ENCODE measurements at regions not wholly inside any gene's neighbourhood (a gene's known extent, or its start where the extent isn't known, plus 50 kb on each side); places are given as distances from the start of the nearest gene placed in this dataset.

- no peak for DNase-seq (ENCODE audit: low read depth)
- no peak for TF ChIP-seq CTCF (IDR thresholded peaks at IDR 0.05; ENCODE audit: control insufficient read depth, insufficient read depth, low read depth, low read length, missing control alignments)
- no peak overlapping the region for H3K4me3 ChIP-seq (ENCODE audit: control insufficient read depth, low read depth, low read length)
These were observed 578.7 kb upstream of the ZNF462 start for GRCh38 chr9:106284296-106284695.

GRCh38 chr9:106286249-106286648, 576.7 kb upstream of the ZNF462 start:
- DNase-seq (ENCODE audit: low read depth), result no peak
- TF ChIP-seq CTCF (IDR thresholded peaks at IDR 0.05; ENCODE audit: control insufficient read depth, insufficient read depth, low read depth, low read length, missing control alignments), result no peak
- H3K4me3 ChIP-seq (ENCODE audit: control insufficient read depth, low read depth, low read length), result no peak overlapping the region

- TF ChIP-seq CTCF (IDR thresholded peaks at IDR 0.05; ENCODE audit: control insufficient read depth, insufficient read depth, low read depth, low read length, missing control alignments), result no peak
- DNase-seq (ENCODE audit: low read depth), result no peak
- H3K4me3 ChIP-seq (ENCODE audit: control insufficient read depth, low read depth, low read length), result no peak overlapping the region
These were observed 575.8 kb upstream of the ZNF462 start for GRCh38 chr9:106287091-106287631.

DNA sequence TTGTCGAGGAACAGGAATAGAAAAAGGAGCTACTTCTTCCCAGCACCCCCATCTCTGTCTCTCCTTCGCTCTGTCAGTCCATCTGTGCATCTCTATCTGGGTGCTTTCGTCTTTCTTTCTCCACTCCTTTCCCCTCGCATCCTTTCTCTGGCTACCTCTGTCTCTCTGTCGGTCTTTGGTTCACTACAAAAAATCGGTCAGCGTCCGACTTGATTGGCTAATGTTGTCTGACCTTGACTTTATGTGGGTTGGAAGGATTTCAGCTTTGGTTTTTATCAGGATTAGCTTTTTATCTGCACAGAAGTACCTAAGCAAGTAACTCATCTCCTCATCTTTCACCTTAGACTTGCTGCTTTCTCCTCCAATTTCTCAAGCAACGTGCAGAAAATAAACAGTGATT, 575.2 kb upstream of the ZNF462 start:
- TF ChIP-seq CTCF (IDR thresholded peaks at IDR 0.05; ENCODE audit: control insufficient read depth, insufficient read depth, low read depth, low read length, missing control alignments), result no peak
- no peak overlapping the region for H3K4me3 ChIP-seq (ENCODE audit: control insufficient read depth, low read depth, low read length)
- no peak for DNase-seq (ENCODE audit: low read depth)

DNA sequence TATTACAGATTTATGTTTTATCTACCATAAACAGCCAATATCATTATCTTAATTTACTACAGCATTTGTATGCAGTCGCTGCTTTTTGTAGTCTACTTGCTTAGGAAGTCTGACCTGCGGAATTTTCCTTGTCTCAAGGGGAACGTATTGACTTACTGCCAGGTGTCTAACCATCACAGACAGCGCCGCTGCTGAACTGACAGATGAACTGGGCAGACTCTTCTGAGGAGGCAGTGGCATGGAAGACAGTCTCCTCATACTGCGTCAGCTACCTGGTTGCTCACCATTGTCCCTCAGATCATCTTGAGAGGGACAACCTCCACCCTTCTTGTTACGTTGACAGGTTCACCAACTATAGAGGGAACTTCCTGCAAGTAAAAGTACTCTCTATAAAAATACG, 574.3 kb upstream of the ZNF462 start:
- DNase-seq (ENCODE audit: low read depth), result no peak
- H3K4me3 ChIP-seq (ENCODE audit: control insufficient read depth, low read depth, low read length), result no peak overlapping the region
- TF ChIP-seq CTCF (IDR thresholded peaks at IDR 0.05; ENCODE audit: control insufficient read depth, insufficient read depth, low read depth, low read length, missing control alignments), result no peak

DNA sequence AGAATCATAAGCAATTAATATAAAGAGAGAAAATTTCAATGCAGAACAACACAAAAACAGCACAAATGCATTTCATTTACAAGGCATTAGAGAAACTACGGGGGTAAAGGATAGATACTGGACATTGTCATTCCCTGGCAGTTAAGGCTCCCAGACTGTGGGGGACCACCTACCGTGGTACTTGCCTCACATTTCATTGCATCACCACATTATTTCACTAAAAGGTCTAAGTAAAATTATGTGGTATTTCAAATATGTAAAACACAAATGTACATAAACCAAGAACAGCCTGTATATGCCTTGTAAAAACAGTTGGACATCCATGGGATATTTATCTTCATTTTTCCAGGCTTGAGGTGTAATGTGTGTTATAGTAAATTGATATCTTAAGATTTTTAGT, 571.2 kb upstream of the ZNF462 start:
- TF ChIP-seq CTCF (IDR thresholded peaks at IDR 0.05; ENCODE audit: control insufficient read depth, insufficient read depth, low read depth, low read length, missing control alignments), result no peak
- no peak for DNase-seq (ENCODE audit: low read depth)
- H3K4me3 ChIP-seq (ENCODE audit: control insufficient read depth, low read depth, low read length), result no peak overlapping the region

DNA sequence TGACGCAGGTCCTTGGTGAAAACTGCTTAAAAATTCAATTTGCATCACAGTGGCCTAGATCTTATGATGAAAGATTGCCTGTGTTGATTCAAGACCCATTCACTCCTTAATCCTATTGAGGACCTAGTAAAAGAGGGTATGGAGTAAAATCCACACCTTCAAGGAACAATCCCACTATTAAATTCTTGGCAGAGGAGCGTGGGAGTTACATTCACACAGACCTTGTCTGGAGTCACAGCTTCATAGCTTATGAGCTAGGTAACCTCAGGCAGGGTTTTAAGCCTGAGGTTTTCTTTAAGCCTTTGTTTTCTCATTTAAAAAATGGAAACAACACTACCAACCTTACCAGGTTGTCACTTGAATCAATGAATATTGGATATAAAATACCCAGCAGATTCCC, 566.5 kb upstream of the ZNF462 start:
- TF ChIP-seq CTCF (IDR thresholded peaks at IDR 0.05; ENCODE audit: control insufficient read depth, insufficient read depth, low read depth, low read length, missing control alignments), result no peak
- no peak overlapping the region for H3K4me3 ChIP-seq (ENCODE audit: control insufficient read depth, low read depth, low read length)
- no peak for DNase-seq (ENCODE audit: low read depth)
